BJ (cell line): ENCODE measurements at regions not wholly inside any gene's neighbourhood (a gene's known extent, or its start where the extent isn't known, plus 50 kb on each side); places are given as distances from the start of the nearest gene placed in this dataset. TPM values are rescaled to one million over a fixed set of nuclear protein-coding genes. Genes with fewer than 3 reads are reported as not detected.

Experiments
- small RNA-seq: library from RNA; depleted of rRNA; stranded (forward); fragments of <200 nt; gene quantifications from one replicate; pipeline ENCODE3, GENCODE V24; 2012; ENCODE audit warnings: low replicate concordance, low read depth; ENCODE audit not compliant: insufficient read length

Small RNA genes lying in the stretch of these regions (small RNA-seq; reads per million reads assigned to genes)
- gene RNY3P3, result not detected
